Neural progenitor cell (in vitro differentiated cells): ENCODE measurements at regions not wholly inside any gene's neighbourhood (a gene's known extent, or its start where the extent isn't known, plus 50 kb on each side); places are given as distances from the start of the nearest gene placed in this dataset.

ENCODE experiments used
- EZH2 ChIP-seq: fragments of 200-600 bp; sonication (generic); IDR thresholded peaks from 2 replicates; pipeline ENCODE4 v1.6.1; 2017; ENCODE audit warnings: antibody characterized with exemption, mild to moderate bottlenecking, moderate library complexity
- TF ChIP-seq, protein P1 (sequence below): fragments of 200-600 bp; sonication (generic); IDR thresholded peaks from 2 replicates; pipeline ENCODE4 v1.5.1; 2017; ENCODE audit warnings: antibody characterized with exemption, mild to moderate bottlenecking

DNA sequence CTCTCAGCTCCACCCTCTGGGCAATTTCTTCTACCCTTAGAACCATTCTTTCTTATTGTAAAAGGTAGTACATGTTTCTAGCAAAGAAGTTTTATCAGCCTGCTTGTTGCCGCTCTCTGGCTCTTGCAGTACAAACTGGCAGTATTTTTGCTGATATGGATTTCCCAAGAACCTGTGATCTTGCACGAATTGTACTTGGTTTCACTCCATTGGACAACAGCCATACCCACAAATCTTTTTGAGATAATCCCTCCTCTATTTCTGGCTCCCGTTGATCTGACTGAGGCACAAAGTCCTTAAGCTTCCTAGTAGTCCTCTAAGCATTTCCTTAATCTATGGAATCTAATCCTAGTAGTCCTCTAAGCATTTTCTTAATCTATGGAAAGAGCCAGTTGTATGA lies 487.0 kb upstream of the PTCHD4 start:
- TF ChIP-seq, protein P1, sequence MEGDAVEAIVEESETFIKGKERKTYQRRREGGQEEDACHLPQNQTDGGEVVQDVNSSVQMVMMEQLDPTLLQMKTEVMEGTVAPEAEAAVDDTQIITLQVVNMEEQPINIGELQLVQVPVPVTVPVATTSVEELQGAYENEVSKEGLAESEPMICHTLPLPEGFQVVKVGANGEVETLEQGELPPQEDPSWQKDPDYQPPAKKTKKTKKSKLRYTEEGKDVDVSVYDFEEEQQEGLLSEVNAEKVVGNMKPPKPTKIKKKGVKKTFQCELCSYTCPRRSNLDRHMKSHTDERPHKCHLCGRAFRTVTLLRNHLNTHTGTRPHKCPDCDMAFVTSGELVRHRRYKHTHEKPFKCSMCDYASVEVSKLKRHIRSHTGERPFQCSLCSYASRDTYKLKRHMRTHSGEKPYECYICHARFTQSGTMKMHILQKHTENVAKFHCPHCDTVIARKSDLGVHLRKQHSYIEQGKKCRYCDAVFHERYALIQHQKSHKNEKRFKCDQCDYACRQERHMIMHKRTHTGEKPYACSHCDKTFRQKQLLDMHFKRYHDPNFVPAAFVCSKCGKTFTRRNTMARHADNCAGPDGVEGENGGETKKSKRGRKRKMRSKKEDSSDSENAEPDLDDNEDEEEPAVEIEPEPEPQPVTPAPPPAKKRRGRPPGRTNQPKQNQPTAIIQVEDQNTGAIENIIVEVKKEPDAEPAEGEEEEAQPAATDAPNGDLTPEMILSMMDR, result no peak
- no peak for TF ChIP-seq EZH2
